ENCODE measurements at regions not wholly inside any gene's neighbourhood (a gene's known extent, or its start where the extent isn't known, plus 50 kb on each side); places are given as distances from the start of the nearest gene placed in this dataset.
"Not testable (repeated sequence)": the region's sequence is repeated elsewhere in the genome, so short reads cannot be mapped to it uniquely, and the experiment has no call there.

DNA sequence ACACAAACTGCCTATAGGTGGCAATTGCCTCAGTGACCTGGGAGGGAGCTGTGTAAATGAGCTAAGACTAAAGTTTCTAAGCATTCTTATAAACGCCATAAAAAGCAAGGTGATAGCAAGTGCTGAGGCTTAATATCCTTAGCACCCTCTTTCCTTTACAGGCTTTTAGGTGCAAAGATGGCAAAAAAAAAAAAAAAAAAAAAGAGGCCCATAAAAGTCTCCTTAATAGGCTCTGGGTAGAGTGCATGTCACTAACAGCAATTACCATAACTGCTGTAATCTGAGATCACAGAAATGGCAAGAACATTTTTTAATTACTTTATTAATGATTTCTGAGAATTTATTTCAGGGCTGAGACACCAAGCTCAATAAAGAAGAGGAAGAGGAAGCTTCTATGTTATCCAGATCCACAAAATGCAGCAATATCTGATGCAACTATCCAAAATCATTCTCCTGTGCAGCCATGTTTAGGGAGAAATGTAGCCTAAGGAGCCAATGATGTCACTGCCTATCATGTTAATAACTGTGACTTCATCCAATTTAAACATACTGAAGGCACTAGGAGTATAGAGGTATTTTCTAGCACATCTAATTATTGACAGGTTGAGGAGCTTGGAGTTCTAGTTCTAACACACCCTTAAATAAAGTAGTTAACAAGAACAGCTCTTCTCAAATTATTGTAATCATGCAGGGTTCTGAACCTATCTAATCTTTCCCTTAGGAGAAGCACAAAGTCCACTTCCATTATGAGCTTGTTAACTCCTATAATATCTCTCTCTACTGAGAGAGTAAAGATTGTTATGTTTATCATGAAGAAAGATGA, 804.3 kb upstream of the ACVR2A start:
- no peak for DNase-seq

DNA sequence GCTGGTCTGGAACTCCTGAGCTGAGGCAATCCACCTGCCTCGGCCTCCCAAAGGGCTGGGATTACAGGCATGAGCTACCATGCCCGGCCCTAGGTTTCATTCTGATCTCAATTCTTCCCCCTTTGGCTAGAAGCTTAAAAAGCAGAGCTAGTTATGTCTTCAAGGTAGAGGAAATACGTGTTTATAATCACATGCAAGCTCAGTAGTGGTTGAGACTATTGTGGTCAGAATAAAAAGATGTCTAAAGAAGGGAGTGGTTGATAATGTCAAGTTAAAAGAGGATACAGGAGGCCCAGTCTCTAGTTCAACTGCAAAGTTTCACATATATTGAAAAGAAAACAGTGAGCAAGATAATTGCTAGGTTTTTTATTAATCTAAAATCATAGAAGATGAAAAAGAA, 807.8 kb upstream of the ACVR2A start:
- no peak for DNase-seq

DNA sequence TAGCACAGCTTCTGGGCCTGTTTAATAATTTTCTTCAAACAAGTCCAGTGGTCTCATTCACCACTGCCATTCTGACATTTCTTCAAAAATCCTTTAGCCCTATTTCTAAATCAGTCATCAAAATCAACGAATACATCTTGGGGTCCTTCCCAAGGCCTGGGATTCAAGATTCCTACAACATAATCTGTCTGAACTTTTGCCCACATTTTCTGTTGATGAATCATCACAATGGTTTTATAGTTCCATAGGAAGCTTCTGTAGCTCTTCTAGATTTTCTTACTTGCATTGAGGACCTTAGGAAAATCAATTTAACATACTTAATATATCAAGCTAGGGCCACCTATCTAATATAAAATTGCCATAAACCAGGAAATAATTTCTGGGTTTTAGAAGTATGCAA, 811.8 kb upstream of the ACVR2A start:
- no peak for DNase-seq

DNA sequence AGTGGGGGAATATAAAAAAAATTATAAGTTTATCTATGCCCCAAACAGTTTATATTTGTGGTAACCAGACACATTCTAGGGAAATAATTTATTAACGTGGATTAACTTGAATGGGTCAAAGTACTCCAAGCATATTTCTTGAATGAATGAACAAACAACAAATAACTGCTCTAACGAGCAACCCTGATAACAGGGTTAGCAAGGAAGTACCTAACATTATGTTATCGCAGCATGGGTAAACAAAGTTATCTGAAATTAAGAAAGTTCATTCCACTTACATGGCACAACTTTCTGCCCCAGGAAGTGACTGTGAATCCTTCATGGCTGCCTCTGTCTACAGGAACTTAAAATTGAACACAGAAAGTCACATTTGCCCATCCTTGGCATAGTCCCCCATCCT, 812.9 kb upstream of the ACVR2A start:
- DNase-seq, result no peak

DNA sequence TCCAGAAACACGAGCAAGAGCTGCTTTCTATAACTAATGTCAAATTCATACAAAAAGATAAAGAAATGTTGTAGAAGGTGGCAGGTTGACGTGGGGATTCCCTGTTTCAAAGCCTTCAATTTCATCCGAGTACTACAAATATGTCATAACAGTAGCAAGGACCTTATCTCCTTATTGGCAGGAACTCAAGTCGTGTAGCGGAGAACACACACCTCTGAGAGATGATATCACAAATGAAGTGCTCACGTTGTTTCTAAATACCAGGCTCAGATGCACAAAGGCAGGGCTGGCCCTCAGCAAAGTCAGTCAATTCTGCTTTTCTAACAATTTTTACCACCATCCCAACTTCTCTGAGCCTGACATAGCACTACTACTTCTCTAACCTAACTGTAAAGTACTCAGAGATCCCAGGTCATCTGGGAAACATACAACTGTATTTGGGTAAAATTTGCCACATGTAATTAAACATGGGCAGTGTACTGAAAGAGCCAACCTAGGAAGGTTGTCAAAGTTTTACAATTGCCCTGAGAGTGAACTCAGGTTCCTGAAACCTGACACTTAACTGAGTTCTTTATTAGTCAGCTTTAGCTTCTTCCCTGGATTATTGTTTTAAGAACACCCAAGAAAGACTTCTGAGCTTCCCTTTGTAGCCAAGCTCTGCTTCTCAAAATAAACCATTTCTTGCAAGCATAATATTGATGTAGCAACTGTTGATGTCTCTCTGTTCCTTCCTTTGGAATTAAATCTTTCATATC, 813.7 kb upstream of the ACVR2A start:
- DNase-seq, result no peak

DNA sequence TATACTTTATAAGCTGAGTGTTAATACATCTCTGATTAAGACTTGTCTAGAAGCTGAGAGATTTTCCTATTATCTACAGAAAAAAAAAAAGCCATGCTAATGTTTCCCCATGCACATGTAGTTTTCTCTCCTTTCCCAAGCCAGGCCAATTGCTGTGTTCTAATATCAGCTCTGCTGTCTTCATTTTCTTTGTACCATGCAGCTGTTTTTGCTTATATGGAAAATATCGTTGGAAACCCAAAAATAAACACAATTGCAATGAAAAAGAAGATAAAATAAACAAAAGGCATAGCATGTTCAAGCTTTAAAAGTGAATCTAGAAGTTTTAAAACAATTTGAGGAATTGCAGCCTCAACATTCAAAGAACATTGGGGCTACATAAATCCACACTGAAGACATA, 817.4 kb upstream of the ACVR2A start:
- DNase-seq, result no peak

DNA sequence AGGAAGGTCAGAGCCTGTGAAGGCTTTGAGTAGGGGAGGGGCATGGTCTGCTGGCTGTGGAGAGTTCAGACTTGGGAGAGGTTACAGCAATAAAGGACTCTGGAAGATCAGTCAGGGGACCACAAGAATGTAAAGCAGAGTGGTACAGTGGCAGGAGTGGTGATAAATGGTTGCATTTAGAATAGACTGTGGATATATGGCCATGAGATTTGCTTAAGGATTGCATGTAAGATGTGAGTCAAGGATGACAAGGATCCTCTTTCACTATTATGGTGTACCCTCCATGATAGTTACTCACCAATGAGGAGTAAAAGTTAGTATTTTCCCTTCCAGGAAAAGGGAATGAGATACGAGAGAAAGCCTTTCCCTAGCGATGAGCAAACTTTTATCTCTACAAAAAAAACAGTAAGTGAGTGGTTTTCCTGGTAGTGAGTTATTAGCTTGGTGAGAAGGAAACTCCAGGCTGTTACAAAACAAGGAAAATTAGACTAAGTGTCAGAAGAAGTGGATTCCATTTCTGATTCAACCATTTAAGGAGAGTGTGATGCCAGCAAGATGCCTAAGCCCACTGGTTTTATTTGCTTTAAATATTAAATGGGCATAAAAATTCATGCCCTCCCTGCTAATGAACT, 818.0 kb upstream of the ACVR2A start:
- no peak for DNase-seq

DNA sequence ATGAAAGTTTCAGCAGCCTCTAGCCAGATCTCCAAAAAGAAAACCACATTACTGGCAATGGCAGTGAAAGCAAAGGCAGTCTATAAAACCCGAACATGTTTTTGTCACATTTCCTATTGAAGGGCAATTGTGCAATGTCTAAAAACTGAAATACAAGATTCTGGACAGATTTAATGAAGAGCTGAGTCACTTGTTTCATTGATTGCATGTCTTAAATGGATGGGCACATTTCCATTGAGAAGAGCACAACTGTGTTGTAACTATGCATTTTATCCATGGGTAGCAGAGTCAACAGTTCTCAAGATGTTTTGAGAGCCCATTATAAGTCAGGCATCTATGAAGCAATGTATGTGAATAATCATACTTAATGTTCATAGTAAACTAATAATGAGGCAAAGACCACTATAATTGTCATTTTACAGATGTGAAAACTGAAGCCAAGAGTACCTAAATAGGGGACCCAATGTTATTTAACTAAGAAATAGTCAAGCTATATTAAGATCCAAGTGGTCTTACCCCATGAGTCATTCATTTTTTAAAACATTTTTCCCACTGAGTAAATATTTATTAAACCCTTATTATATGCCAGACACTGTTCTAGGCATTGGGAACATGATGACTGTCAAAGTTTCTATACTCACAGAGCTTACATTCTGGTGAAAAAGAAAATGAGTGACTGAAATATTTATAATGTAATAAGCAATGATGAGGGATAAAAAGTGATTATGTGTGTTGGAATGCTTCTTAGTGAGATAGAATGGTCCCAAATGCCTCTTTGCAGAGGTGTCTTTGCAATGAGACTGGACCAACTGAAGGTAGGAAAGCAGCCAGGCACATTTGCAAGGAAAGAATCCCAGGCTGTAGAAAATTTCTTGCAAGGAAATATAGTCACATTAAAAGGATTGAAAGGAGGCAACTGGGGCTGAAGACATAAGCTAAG, 818.9 kb upstream of the ACVR2A start:
- DNase-seq, result no peak

DNA sequence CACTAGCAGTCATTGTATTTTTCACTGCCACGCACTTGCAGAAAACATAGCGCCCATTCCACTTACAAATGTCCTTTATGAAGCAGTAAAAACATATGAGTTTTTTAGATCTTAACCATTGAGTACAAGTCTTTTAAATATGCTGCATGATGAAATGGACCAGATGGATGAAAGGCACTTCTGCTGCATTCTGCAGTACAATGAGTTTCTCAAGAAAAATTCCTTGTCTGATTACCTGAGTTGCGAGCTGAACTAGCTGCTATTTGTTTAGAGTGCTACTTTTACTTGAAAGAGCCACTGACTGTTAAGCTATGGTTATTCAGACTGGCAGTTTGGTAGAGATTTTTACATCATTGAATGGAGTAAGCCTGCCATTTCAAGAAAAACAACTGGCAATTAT, 825.5 kb upstream of the ACVR2A start:
- DNase-seq, result no peak

DNA sequence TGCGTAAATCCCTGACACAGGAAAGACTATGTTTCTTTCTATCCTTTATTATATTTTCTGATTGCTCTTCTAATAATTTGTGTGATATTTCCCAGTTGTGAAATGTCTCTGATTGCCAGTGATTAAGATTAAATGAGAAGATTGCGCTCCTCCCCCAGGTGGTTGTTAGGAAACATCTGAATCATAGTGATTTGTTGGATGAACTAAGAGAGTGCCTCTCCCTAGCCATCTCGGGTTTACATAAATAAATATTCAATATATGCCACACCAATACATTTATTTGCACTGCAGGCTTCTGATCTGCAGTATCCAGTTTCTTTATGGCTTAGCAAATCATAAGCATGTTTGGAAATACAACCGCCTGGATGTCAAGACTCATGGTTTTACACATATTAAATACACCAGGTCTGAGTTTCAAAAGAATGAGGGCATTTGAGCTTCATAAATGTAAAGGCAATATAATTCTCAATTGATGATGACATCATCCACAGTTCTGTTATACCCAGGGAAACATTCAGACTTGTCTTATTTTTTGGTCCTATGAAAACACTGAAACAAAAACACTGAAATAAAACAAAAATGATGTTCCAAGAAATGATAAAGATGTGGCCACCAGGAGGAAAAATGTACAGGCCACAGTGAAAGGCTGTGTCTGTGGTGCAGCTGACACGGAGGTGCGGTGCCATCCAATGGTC, 826.7 kb upstream of the ACVR2A start:
- DNase-seq, result no peak

DNA sequence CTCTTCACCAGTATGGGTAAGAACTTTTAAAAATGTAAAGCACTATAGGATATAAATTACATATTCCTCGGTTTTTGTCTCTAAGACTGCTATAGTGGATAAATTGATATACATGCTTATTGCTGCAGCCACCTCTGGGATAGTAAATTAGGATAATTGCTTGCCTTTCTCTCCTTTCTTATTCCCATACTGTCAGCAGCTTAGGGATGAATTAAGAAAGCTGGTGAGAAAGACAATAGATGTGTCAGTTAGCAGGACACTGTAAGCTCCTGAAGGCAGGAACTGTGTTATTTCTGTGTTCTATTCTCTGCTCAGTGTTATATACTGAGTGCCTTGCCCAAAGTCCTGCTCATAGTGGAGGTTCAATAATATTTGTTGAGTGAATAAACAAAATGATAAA, 828.6 kb upstream of the ACVR2A start:
- no peak for DNase-seq

DNA sequence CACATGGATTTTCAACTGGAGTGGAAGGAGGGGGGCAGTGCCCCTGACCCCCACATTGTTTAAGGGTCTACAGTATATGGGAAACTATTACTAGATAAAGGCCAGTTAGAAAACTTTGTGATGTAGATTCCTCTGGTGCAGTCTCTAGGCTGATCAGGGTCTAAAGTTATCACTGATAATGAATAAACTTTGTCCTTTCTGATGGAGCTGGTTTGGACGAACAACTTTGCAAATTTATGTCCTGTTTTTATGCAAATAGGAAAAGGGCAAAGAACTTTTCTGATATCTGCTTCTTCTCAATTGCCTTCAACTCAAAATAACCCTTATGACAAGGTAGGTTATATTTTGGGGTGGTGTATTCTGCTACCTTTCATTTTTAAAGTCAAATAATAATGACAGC, 829.2 kb upstream of the ACVR2A start:
- no peak for DNase-seq

DNA sequence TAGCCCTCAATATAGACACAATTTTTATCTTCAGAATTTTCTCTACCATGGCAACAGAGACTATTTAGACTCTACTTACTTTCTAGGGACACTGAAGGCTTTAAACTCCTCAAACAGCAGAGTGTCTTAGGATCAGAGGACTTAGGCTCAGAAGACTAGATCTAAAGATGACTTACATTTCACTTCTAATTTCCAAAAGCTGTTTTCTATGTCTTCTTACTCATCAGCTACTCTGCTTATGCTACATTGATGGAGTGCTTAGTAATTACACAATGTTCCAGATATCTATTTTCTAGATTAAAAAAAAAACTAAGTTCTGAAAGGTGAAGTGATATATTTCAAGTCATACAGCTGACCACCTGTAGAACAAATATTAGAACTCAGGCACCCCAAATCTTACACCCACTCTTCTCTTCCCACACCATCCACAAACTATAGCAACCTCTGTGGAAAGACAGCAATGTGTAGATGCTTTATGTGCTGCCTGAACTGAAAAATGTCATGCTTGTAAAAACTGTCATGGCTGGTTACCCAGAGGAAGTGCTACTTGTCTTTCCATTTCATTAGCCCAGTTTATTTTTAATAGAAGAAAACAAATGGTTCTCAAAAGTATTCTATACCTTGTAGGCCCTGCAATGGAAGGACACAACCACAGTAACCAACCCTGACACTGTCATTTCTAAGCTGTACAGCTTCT, 831.0 kb upstream of the ACVR2A start:
- no peak for DNase-seq

DNA sequence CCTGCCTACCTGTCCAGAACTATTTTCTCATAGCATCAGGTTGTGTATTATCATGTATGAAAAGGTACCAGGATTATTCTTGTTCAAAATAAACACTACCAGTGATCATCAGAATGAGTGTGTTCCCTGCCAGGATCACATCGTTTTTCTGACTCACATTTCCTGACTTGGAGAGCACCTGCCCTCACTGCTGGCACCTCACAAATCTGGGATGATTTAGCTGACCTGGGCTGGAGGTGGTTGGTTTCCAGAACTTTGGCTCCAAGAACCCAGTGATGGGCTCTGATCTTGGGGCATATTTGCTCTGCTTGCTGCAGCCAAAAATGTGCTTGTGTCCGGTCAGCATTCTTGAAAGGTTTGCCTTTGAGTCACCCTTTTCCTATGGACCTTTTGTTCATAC, 836.3 kb upstream of the ACVR2A start:
- DNase-seq, result no peak

DNA sequence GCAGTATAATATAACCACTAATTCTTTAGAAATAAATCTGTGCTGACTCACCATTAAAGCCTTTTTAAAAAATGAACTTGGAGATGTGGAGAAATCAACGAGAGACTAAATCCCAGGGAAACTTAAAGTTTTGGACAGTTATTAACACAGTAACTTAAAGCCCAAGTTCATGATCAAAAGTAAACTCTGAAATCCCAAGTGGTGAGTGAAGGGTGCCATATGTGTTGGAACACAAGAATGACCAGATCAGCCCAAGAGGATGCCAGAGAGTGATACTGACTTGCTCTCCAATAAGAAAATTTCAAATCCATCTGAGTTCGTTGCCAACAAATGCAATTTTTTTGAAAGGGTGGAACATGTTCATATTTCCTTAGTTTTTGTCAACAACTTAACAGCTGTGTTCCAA, 838.1 kb upstream of the ACVR2A start:
- DNase-seq, result no peak

DNA sequence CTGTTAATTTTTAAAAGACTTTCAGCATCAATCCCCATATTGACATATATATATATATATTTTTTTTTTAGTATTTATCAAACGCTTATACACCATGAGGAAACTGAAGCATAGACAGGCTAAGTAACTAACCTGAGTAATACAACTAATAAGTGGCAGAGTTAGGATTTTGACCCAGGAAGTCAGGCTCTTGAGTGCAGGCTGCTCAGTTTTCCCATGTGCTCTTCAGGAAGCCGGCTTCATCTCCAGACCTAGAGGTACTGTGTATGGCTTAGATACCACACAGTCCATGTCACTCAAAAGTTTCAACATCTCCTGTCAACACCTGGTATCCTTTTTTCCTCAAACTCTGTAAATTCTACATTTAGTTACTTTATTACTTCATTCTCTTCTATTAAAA, 841.7 kb upstream of the ACVR2A start:
- DNase-seq, result no peak

DNA sequence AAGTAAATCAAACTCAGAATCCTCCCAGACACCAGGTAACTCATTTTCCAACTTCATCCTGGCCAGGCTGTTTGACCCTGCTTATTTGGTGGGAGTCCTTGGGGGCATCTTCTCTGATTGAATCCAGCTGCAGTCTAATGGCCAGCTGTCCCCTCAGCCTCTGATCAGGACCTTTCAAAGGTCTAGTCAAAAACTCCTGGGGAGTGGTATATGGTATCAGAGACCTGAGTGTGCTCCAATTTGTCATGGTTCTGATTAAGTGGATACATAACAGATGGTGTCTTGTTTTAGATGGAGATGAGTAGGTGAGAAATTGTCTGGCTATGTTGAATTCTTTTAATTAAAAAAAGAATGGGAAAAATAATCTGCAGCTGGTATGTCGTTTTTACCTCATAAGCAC, 842.6 kb upstream of the ACVR2A start:
- no peak for DNase-seq

DNA sequence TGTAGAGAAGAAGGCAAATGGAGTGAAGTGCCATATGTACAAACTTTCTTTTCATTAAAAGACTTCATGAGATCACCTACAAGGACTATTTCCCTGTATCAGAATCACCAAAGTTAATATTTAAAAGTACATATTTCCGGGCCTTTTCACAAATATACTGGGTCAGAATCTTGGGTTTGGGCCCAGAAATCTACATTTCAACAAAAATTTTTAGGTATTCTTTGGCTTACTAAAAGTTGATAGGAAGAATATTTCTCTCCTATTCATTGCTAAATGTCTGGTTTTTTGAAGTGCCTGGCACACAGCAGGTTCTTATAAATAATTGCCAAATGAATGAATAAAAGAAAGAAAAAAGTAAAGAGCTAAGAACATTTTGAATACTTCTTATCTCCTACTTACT, 843.8 kb upstream of the ACVR2A start:
- DNase-seq, result no peak

DNA sequence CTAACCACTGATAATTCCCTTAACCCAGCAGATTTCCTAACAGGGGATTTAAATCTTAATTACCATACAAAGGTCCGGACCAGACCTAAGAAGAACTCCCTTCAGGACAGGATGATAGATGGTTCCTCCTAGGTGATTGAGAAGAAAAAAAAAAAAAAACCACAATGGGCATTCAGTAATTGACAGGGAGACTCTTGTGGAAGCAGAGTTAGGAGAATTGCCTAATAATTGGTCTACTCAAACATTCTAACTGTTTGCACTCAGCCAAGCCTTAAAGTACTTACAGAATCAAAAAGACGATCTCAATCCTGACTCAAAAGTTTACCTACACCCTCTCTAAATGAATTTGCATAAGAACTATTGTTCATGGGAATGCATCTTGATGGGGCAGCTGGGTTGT, 844.7 kb upstream of the ACVR2A start:
- not testable (repeated sequence) for DNase-seq

DNA sequence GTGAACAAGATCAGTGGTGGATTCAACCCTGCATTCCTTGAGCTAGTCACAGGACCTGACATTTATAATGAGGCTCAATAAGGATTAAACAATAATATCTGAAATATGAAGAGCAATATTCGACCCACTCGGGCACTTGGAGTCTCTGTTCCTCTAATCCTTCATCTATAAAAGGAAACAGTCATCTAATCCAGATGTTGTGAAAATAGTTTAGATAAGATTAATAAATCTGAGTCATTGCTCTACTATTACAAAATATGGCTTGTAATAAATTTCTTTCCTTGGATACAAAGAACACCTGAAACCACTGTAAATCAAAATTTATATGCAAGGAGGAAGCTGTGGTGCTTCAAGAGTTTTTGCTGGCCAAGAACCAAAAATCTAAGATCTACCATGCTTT, 846.9 kb upstream of the ACVR2A start:
- DNase-seq, result no peak

DNA sequence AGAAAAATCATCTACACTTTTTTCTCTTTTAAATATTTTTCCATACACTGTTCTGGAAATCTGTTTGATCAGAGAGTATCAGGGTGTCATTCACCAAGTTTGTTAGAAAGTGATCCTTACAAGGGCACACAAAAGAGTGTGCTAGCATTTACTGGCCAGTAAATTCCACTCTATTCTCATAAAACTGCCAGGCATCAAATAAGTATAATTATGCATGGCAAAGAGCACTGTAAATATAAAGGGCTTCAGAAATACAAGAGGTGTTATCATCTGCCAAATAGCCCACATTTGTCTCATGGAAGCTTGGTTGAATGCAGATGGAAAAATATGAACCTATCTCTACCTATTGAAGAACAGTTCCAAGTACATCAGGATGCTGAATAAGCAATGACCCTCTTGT, 847.3 kb upstream of the ACVR2A start:
- DNase-seq, result no peak

DNA sequence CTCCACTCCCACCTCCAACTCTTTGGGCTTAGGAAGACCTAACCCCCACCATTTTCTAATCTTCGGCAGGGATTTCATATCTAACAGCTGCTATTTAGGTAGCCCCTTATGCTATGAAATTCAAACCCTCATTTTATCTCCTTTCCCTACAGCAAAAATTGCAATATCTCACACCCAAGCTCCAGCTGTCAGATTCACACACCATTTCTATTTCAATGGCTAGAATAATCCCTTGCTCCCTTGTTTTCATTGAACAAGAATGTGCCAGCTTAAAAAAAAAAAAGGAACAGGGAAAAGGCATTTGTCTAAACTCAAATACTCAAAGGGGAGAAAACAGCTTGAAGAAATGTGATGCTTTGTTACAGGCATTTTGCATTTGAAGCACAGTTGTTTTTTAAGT, 850.6 kb upstream of the ACVR2A start:
- no peak for DNase-seq
